ENCODE measurements at regions not wholly inside any gene's neighbourhood (a gene's known extent, or its start where the extent isn't known, plus 50 kb on each side); places are given as distances from the start of the nearest gene placed in this dataset.
"Not testable (repeated sequence)": the region's sequence is repeated elsewhere in the genome, so short reads cannot be mapped to it uniquely, and the experiment has no call there.

- DNase-seq = no peak
These were observed 327.9 kb upstream of the VCX start for GRCh38 chrX:7514871-7515599.

- no peak for DNase-seq
These were observed 330.1 kb upstream of the VCX start for GRCh38 chrX:7512845-7513244.

- no peak for DNase-seq
These were observed 339.7 kb upstream of the VCX start for GRCh38 chrX:7503251-7503650.

- DNase-seq = no peak
These were observed 342.6 kb upstream of the VCX start for GRCh38 chrX:7500386-7500785.

- DNase-seq = no peak
These were observed 338.6 kb upstream of the PUDP start for GRCh38 chrX:7486505-7486904.

GRCh38 chrX:7485061-7485460, 337.1 kb upstream of the PUDP start:
- no peak for DNase-seq

GRCh38 chrX:7480721-7481120, 332.8 kb upstream of the PUDP start:
- no peak for DNase-seq

- no peak for DNase-seq
These were observed 314.2 kb upstream of the PUDP start for GRCh38 chrX:7462110-7462509.

GRCh38 chrX:7461051-7461450, 313.1 kb upstream of the PUDP start:
- DNase-seq = not testable (repeated sequence)

GRCh38 chrX:7447801-7448499, 300.0 kb upstream of the PUDP start:
- no peak for DNase-seq

GRCh38 chrX:7446815-7447214, 298.9 kb upstream of the PUDP start:
- DNase-seq = no peak

- DNase-seq = no peak
These were observed 297.0 kb upstream of the PUDP start for GRCh38 chrX:7444967-7445366.

GRCh38 chrX:7441586-7441985, 293.6 kb upstream of the PUDP start:
- DNase-seq = no peak

GRCh38 chrX:7435822-7436221, 287.9 kb upstream of the PUDP start:
- no peak for DNase-seq

- no peak for DNase-seq
These were observed 284.9 kb upstream of the PUDP start for GRCh38 chrX:7432901-7433300.

GRCh38 chrX:7420717-7421116, 272.8 kb upstream of the PUDP start:
- DNase-seq = no peak

GRCh38 chrX:7414753-7415152, 266.8 kb upstream of the PUDP start:
- no peak for DNase-seq

GRCh38 chrX:7412840-7413239, 264.9 kb upstream of the PUDP start:
- no peak for DNase-seq

- DNase-seq = no peak
These were observed 261.9 kb upstream of the PUDP start for GRCh38 chrX:7409866-7410265.

GRCh38 chrX:7399373-7399772, 251.4 kb upstream of the PUDP start:
- no peak for DNase-seq

- DNase-seq = no peak
These were observed 242.5 kb upstream of the PUDP start for GRCh38 chrX:7390441-7390840.

- no peak for DNase-seq
These were observed 241.6 kb upstream of the PUDP start for GRCh38 chrX:7389576-7389975.

- no peak for DNase-seq
These were observed 237.2 kb upstream of the PUDP start for GRCh38 chrX:7385131-7385530.

GRCh38 chrX:7378406-7378805, 230.5 kb upstream of the PUDP start:
- no peak for DNase-seq
